T-helper 1 cell (primary cell): ENCODE measurements at regions not wholly inside any gene's neighbourhood (a gene's known extent, or its start where the extent isn't known, plus 50 kb on each side); places are given as distances from the start of the nearest gene placed in this dataset.

Experiments
- DNase-seq, 5 donors: peaks; one replicate each; pipeline ENCODE4 v3.0.0-alpha.2; 2012 to 2020

GRCh38 chr10:89093728-89094127 lies 103.1 kb downstream of the FAS start:
- no peak for DNase-seq

GRCh38 chr10:89092981-89093380 lies 102.4 kb downstream of the FAS start:
- DNase-seq: no peak

- no peak for DNase-seq
Observed at GRCh38 chr10:89092439-89092838, 101.8 kb downstream of the FAS start.

- no peak for DNase-seq
Observed at GRCh38 chr10:89091496-89091895, 100.9 kb downstream of the FAS start.

GRCh38 chr10:89090756-89091445 lies 100.3 kb downstream of the FAS start:
- no peak for DNase-seq

- DNase-seq: peak in 1 of 5 donors; percentile 77
Observed at GRCh38 chr10:89086801-89087521, 96.4 kb downstream of the FAS start.

GRCh38 chr10:89085153-89085552 lies 94.6 kb downstream of the FAS start:
- no peak for DNase-seq

- DNase-seq: no peak
Observed at GRCh38 chr10:89082086-89082485, 91.5 kb downstream of the FAS start.

- no peak for DNase-seq
Observed at GRCh38 chr10:89080660-89081059, 90.1 kb downstream of the FAS start.

GRCh38 chr10:89079961-89080360 lies 89.4 kb downstream of the FAS start:
- DNase-seq: no peak

GRCh38 chr10:89078724-89079672 lies 88.4 kb downstream of the FAS start:
- no peak for DNase-seq

- peak in 1 of 5 donors; percentile 5 for DNase-seq
Observed at GRCh38 chr10:89076120-89076519, 85.5 kb downstream of the FAS start.

- no peak for DNase-seq
Observed at GRCh38 chr10:89075631-89076030, 85.0 kb downstream of the FAS start.

- no peak for DNase-seq
Observed at GRCh38 chr10:89074120-89074519, 83.5 kb downstream of the FAS start.

GRCh38 chr10:89073719-89074118 lies 83.1 kb downstream of the FAS start:
- DNase-seq: no peak

GRCh38 chr10:89069589-89069988 lies 79.0 kb downstream of the FAS start:
- no peak for DNase-seq
